HG03565 (cell line): ENCODE measurements at regions not wholly inside any gene's neighbourhood (a gene's known extent, or its start where the extent isn't known, plus 50 kb on each side); places are given as distances from the start of the nearest gene placed in this dataset.

Experiments used
- ATAC-seq: cut with Tn5 transposase; IDR thresholded peaks from one replicate; pipeline ENCODE4 v1.9.1; 2021; ENCODE audit warnings: mild to moderate bottlenecking, moderate library complexity; ENCODE audit not compliant: unreplicated experiment

DNA sequence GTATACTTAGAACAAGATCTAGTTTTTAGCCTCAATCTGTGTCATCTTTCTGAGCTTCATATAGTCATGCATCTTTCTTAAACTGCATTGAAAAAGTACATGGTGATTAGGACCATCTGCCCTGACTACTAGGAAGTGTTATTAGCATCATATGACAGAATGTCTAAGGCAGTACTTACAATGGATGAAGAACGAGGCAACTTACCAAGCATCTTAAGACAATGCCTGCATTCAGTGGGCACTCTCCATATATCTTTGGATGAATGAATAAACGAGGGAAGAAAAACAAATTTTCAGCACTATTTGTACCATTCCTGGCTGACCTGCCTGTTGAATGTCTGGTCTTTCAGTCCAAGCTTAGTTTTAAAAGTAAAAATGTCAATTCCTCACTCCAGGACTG lies 185.4 kb upstream of the EPHA3 start:
- no peak for ATAC-seq

GRCh38 chr3:88926221-88926620 lies 181.2 kb upstream of the EPHA3 start:
- ATAC-seq = no peak

- ATAC-seq = no peak
Measured at GRCh38 chr3:88930611-88931010, 176.8 kb upstream of the EPHA3 start.

- ATAC-seq = no peak
Measured at GRCh38 chr3:88936831-88937230, 170.6 kb upstream of the EPHA3 start.

- no peak for ATAC-seq
Measured at GRCh38 chr3:88940296-88940695, 167.1 kb upstream of the EPHA3 start.

DNA sequence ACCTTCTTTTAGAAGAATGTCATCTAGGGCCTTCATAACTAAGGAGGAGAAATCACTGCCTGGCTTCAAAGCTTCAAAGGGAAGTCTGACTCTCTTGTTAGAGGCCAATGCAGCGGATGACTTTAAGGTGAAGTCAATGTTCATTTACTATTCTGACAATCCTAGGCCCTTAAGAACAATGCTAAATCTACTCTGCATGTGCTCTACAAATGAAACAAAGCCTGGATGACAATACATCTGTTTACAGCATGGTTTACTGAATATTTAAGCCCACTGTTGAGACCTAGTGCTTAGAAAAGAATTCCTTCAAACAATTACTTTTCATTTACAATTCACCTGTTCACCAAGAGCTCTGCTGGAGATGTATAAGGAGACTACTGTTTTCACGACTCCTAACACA lies 160.4 kb upstream of the EPHA3 start:
- no peak for ATAC-seq

- ATAC-seq = no peak
Measured at GRCh38 chr3:88954853-88955252, 152.6 kb upstream of the EPHA3 start.

- no peak for ATAC-seq
Measured at GRCh38 chr3:88955274-88955673, 152.1 kb upstream of the EPHA3 start.

DNA sequence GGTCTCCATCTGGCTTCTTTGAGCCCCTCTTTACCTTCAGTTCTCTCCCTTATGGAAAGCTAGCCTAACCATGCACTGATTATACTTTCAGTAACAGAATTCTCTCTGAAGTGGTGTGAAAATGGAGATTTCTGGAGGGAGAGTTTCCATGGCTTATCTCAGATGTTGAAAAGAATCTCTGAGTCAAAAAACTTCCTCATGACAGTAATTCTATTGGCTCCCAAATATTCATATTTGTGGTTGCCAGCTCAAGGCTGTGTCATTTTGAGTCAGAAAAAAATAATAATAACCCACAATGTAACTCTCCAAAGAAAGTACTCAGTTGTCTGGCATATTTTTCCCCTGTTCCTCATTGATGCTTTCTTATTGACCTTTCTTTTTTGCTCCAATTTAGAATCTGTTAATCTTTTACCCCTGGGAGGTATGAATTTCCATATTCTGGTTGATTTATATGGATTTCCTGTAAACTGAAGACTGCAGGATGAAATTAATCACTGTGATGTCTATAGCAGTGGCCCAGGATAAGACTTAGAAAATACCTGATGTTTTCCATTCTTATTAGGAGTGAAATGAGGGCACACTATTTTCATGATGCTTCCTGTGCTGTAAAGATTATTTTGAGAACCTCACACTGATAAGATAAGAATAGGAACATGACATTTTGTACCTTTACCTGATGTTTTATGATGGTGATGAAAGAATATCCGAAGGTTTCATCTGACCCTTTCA lies 149.5 kb upstream of the EPHA3 start:
- ATAC-seq = no peak

GRCh38 chr3:88960019-88960418 lies 147.4 kb upstream of the EPHA3 start:
- ATAC-seq = no peak

GRCh38 chr3:88963003-88963402 lies 144.4 kb upstream of the EPHA3 start:
- no peak for ATAC-seq

- ATAC-seq = no peak
Measured at GRCh38 chr3:88979760-88980159, 127.7 kb upstream of the EPHA3 start.

GRCh38 chr3:88983458-88983857 lies 124.0 kb upstream of the EPHA3 start:
- ATAC-seq = no peak

- ATAC-seq = no peak
Measured at GRCh38 chr3:88984256-88984655, 123.2 kb upstream of the EPHA3 start.

- no peak for ATAC-seq
Measured at GRCh38 chr3:88984832-88985231, 122.6 kb upstream of the EPHA3 start.

GRCh38 chr3:88985491-88985890 lies 121.9 kb upstream of the EPHA3 start:
- ATAC-seq = no peak

GRCh38 chr3:88986834-88987233 lies 120.6 kb upstream of the EPHA3 start:
- no peak for ATAC-seq

- ATAC-seq = no peak
Measured at GRCh38 chr3:88987776-88988175, 119.6 kb upstream of the EPHA3 start.

DNA sequence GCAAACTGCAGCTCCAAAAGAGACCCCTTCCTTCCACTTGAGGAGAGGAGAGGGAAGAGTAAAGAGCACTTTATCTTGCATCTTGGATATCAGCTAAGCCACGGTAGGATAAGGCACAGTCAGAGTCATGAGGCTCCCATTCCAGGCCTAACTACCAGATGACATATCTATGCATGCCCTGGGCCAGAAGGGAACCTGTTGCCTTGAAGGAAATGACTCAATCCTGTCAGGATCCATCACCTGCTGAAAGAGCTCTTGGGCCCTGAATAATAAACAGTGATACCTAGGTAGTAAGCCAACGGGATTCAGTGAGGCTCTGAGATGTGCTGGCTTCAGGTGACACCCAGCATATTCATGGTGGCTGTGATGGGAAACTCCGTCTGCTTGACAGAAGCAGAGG lies 118.5 kb upstream of the EPHA3 start:
- no peak for ATAC-seq

- no peak for ATAC-seq
Measured at GRCh38 chr3:88991496-88991895, 115.9 kb upstream of the EPHA3 start.

- ATAC-seq = no peak
Measured at GRCh38 chr3:88996691-88997090, 110.7 kb upstream of the EPHA3 start.

DNA sequence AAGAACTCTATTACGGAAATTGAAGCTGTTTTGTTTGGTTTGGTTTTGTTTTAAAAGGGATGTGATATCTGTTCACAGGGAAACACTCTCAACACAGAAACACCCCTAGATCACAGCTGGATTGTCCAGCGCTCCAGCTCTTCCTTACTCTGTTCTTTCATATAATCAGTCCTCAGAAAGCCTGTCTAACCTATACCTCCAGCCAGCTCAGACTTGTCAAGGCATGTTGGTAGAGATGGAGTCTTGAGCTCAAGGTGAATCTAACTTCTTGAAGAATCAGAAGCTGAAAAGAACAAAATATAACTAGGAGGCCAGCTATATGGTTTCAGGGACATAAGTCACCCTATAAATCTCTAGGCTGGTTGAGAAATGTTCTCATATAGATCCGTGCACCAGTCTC lies 110.2 kb upstream of the EPHA3 start:
- ATAC-seq = no peak

DNA sequence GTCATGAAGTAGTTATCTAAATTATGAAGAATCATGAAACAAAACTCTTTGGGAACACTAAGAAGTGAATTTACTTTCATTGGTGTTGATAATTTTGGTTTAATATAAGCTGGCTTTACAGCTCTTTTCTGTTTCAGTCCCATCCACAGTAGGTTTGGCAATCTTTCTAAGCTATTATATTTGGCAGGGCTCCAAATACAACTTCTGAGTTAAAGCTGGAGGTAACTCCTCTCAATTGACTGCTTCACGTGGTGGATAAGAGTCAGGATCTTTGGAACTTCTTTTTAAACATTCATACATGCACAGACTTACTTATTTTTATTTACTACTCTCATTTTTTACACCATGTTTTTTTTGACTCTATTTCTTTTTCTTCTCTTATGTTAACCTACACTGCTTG lies 106.5 kb upstream of the EPHA3 start:
- no peak for ATAC-seq
